Activated CD4-positive, alpha-beta T cell treated with anti-CD3 and anti-CD28 coated beads, Interleukin-2, amount 10 ng/mL, durations not matched to agents 7 days and 5 days (primary cell): ENCODE measurements at regions not wholly inside any gene's neighbourhood (a gene's known extent, or its start where the extent isn't known, plus 50 kb on each side); places are given as distances from the start of the nearest gene placed in this dataset.
"Not testable (repeated sequence)": the region's sequence is repeated elsewhere in the genome, so short reads cannot be mapped to it uniquely, and the experiment has no call there.

Source experiments
- CTCF ChIA-PET: fragments of 350-600 bp; sonication (Branson Sonifier 250); formaldehyde crosslinking; loops from one replicate; lab custom pipeline; 2021; ENCODE audit warnings: antibody characterized with exemption; lab: Charles Lee
- POLR2A ChIA-PET: fragments of 350-600 bp; sonication (Branson Sonifier 250); formaldehyde crosslinking; loops from one replicate; lab custom pipeline; 2021; ENCODE audit warnings: antibody characterized with exemption; lab: Charles Lee
- DNase-seq: peaks from one replicate; pipeline ENCODE4 v3.0.0-alpha.2; 2020
- H3K27ac Mint-ChIP-seq: one replicate; pipeline ENCODE4 v1.8.0; 2021; ENCODE audit warnings: mild to moderate bottlenecking, moderate library complexity, mixed read lengths
- H3K27me3 Mint-ChIP-seq: one replicate; pipeline ENCODE4 v1.8.0; 2021; ENCODE audit warnings: mixed read lengths
- H3K36me3 Mint-ChIP-seq: one replicate; pipeline ENCODE4 v1.8.0; 2021; ENCODE audit warnings: low read depth, mixed read lengths
- H3K4me1 Mint-ChIP-seq: one replicate; pipeline ENCODE4 v1.8.0; 2021; ENCODE audit warnings: mixed read lengths
- H3K4me3 Mint-ChIP-seq: one replicate; pipeline ENCODE4 v1.8.0; 2021; ENCODE audit warnings: mild to moderate bottlenecking, moderate library complexity, mixed read lengths
- H3K9me3 Mint-ChIP-seq: one replicate; pipeline ENCODE4 v1.8.0; 2021; ENCODE audit warnings: mixed read lengths

- POLR2A ChIA-PET = no interaction called here
- no peaks in the 10 kb centered on the region for H3K27me3 Mint-ChIP-seq
- H3K9me3 Mint-ChIP-seq = no peaks in the 10 kb centered on the region
- CTCF ChIA-PET = no interaction called here
- no peaks in the 10 kb centered on the region for H3K4me1 Mint-ChIP-seq
- DNase-seq = no peak
- no peaks in the 10 kb centered on the region for H3K36me3 Mint-ChIP-seq
- no peak overlapping the region for H3K4me3 Mint-ChIP-seq
- no peak overlapping the region for H3K27ac Mint-ChIP-seq
Observed at GRCh38 chr4:125794989-125795388, 480.2 kb downstream of the FAT4 start.

DNA sequence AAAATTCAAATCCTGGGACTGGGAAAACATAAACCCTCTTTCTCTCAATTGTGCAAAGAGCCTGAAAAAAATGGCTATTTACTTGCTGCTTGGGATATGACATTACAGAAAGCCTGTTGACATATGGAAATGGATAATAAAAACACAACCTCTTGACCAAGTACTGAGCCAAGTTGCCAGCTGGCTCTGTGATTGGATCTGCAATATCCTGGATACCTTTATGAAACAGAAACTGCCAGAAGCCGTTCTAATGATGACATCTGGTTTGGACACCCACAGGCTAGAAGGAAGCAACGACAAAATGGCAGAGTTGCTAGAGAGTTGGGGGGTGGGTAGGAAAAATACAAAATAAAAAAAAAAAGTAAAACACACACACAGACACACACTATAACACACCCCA, 481.4 kb downstream of the FAT4 start:
- Mint-ChIP-seq H3K36me3 (no peaks in the 10 kb centered on the region), H3K9me3 (no peaks in the 10 kb centered on the region), H3K27ac (no peak overlapping the region), H3K4me1 (no peaks in the 10 kb centered on the region), H3K4me3 (no peak overlapping the region), H3K27me3 (no peaks in the 10 kb centered on the region)
- ChIA-PET CTCF (no interaction called here), POLR2A (no interaction called here)
- DNase-seq = no peak

DNA sequence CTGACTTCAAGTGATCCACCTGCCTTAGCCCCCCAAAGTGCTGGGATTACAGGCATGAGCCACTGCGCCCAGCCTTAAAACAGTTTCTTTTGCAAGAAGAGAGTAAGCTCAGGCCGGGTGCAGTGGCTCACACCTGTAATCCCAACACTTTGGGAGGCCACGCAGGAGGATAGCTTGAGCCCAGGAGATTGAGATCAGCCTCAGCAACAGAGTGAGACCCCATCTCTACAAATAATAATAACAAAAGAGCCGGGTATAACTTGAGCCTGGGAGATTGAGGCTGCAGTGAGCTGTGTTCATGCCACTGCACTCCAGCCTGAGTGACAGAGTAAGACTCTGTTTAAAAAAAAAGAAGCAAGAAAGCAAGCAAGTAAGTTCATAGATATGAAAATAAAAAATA, 482.9 kb downstream of the FAT4 start:
- H3K27ac Mint-ChIP-seq, H3K4me3 Mint-ChIP-seq, CTCF ChIA-PET, DNase-seq, H3K36me3 Mint-ChIP-seq, POLR2A ChIA-PET, H3K4me1 Mint-ChIP-seq, H3K9me3 Mint-ChIP-seq, H3K27me3 Mint-ChIP-seq: not testable (repeated sequence)

- Mint-ChIP-seq H3K27me3 (no peaks in the 10 kb centered on the region), H3K36me3 (no peaks in the 10 kb centered on the region), H3K4me1 (no peaks in the 10 kb centered on the region), H3K27ac (no peak overlapping the region), H3K9me3 (no peaks in the 10 kb centered on the region), H3K4me3 (no peak overlapping the region)
- DNase-seq = no peak
- ChIA-PET POLR2A (no interaction called here), CTCF (no interaction called here)
Observed at GRCh38 chr4:125801373-125801772, 486.6 kb downstream of the FAT4 start.

- ChIA-PET POLR2A (no interaction called here), CTCF (no interaction called here)
- H3K27me3 Mint-ChIP-seq = no peaks in the 10 kb centered on the region
- DNase-seq = no peak
- H3K4me3 Mint-ChIP-seq = no peak overlapping the region
- no peaks in the 10 kb centered on the region for H3K36me3 Mint-ChIP-seq
- H3K9me3 Mint-ChIP-seq = no peaks in the 10 kb centered on the region
- H3K27ac Mint-ChIP-seq = no peak overlapping the region
- no peaks in the 10 kb centered on the region for H3K4me1 Mint-ChIP-seq
Observed at GRCh38 chr4:125801924-125802323, 487.2 kb downstream of the FAT4 start.

DNA sequence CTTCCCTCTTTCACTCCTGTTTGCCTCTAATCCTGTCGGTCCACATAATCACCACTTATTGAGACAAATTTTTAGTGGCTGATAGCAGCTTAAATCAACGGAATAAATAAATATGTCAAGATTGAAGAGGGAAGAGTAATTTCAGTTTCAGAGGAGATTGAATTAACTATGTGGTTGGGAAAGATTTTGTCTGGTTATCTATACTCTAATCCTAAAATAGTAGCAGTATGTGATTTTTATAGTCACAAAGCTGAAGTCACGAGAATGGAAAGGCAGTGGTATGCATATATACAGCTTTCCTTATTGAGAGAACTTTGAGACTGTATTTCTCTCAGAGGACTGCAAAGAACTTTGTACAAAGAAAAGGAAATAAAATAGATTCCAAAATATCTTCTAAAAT, 493.3 kb downstream of the FAT4 start:
- Mint-ChIP-seq H3K27me3 (no peaks in the 10 kb centered on the region), H3K9me3 (no peaks in the 10 kb centered on the region), H3K4me1 (no peaks in the 10 kb centered on the region), H3K4me3 (no peak overlapping the region), H3K27ac (no peak overlapping the region), H3K36me3 (no peaks in the 10 kb centered on the region)
- POLR2A ChIA-PET = no interaction called here
- CTCF ChIA-PET = no interaction called here
- DNase-seq = no peak

DNA sequence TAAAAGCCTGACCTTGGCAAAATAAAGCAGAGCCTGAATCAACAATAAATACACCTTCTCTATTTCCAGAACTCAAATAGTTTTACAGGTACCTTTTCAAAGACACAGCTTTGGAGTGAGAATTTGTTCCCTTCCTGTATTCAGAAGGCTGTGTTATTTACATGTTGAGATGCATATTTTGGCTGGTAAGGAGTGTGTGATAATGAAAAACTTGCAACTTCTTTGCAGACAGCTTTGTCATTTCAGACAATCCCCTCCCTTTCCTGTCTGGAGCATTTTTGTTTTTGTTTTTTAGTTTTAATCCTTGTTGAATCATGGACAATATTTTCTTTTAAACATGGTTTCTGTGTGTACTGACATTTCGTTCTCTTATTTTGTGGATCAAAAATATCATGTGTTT, 493.8 kb downstream of the FAT4 start:
- no peak for DNase-seq
- ChIA-PET POLR2A (no interaction called here), CTCF (no interaction called here)
- Mint-ChIP-seq H3K36me3 (no peaks in the 10 kb centered on the region), H3K4me3 (no peak overlapping the region), H3K4me1 (no peaks in the 10 kb centered on the region), H3K9me3 (peaks cover 5% of the 10 kb centered on the region), H3K27ac (no peak overlapping the region), H3K27me3 (no peaks in the 10 kb centered on the region)

GRCh38 chr4:125811892-125812291, 497.1 kb downstream of the FAT4 start:
- H3K9me3 Mint-ChIP-seq = peaks cover 6% of the 10 kb centered on the region

DNA sequence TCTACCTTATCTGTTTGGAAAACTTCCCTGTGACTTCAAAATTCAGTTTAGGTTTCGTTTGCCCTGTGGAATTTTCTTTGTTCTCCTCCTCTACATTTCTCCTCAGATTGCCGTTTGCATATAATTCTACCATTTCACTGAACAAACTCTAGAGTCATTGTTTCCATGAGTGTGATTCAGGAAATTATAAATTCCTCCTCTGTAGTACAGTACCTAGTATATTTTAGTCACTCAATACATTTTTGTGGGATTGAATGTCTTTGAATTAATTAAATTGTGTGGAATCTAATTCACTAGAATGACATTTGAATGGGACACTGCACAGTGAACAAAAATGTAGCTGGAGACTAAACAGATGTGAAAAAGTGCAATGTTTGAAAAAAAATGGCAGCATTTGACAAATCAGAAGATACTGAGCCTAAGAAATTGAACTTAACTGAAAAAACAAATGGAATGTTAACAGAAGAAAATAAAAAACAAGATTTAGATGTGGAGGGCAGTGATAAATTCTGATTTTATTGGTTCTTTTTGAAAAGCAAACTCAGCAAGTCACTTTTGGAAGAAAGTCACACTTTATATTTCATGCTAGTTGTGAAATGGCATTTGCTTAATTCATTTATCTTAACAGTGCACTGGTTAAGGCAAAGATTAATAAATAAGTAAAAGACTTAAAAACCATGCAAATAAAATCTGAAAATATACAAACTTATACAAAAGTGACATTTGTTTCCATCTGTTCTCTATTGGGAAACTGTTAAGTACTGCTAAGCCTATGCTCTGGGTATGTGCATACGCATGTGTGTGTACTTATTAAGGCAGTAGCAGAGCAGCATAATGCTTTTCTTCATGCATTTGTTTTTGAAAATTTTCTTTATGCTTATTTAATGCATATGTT, 512.3 kb downstream of the FAT4 start:
- CTCF ChIA-PET = no interaction called here
- Mint-ChIP-seq H3K9me3 (no peaks in the 10 kb centered on the region), H3K27me3 (no peaks in the 10 kb centered on the region)

More at GRCh38 chr4:125811892-125812291, 497.1 kb downstream of the FAT4 start:
- Mint-ChIP-seq H3K4me3 (no peak overlapping the region), H3K36me3 (no peaks in the 10 kb centered on the region), H3K4me1 (no peaks in the 10 kb centered on the region), H3K27ac (no peak overlapping the region), H3K27me3 (no peaks in the 10 kb centered on the region)
- DNase-seq = no peak
- POLR2A ChIA-PET = no interaction called here
- CTCF ChIA-PET = no interaction called here

GRCh38 chr4:125827696-125828052, 512.9 kb downstream of the FAT4 start:
- no peak overlapping the region for H3K27ac Mint-ChIP-seq
- ChIA-PET CTCF (no interaction called here), POLR2A (no interaction called here)

More for the DNA sequence above, 512.3 kb downstream of the FAT4 start:
- POLR2A ChIA-PET = no interaction called here
- no peak overlapping the region for H3K27ac Mint-ChIP-seq
- H3K36me3 Mint-ChIP-seq = no peaks in the 10 kb centered on the region
- no peak for DNase-seq
- no peak overlapping the region for H3K4me3 Mint-ChIP-seq
- H3K4me1 Mint-ChIP-seq = no peaks in the 10 kb centered on the region

GRCh38 chr4:125828346-125828745, 513.6 kb downstream of the FAT4 start:
- no peak overlapping the region for H3K27ac Mint-ChIP-seq
- ChIA-PET CTCF (no interaction called here), POLR2A (no interaction called here)
- no peak overlapping the region for H3K4me3 Mint-ChIP-seq
- H3K36me3 Mint-ChIP-seq = no peaks in the 10 kb centered on the region
- H3K27me3 Mint-ChIP-seq = no peaks in the 10 kb centered on the region
- no peaks in the 10 kb centered on the region for H3K4me1 Mint-ChIP-seq
- H3K9me3 Mint-ChIP-seq = no peaks in the 10 kb centered on the region
- DNase-seq = no peak

More at GRCh38 chr4:125827696-125828052, 512.9 kb downstream of the FAT4 start:
- no peak for DNase-seq
- Mint-ChIP-seq H3K4me3 (no peak overlapping the region), H3K27me3 (no peaks in the 10 kb centered on the region), H3K9me3 (no peaks in the 10 kb centered on the region), H3K4me1 (no peaks in the 10 kb centered on the region), H3K36me3 (no peaks in the 10 kb centered on the region)

DNA sequence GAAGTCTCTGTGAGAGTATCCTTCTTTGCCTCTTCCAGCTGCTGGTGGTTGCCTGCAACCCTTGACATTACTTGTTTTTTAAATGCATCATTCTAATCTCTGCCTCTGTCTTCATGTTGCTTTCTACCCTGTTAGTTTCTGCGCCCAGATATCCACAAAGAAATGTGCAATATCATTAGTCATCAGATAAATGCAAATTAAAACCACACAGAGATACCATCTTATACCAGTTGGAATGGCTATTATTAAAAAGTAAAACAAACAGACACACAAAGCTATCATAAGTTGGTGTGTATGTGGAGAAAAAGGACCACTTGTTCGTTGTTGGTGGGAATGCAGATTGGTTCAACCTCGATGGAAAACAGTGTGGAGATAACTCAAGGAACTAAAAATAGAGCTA, 517.4 kb downstream of the FAT4 start:
- ChIA-PET CTCF (no interaction called here), POLR2A (no interaction called here)
- no peaks in the 10 kb centered on the region for H3K27me3 Mint-ChIP-seq
- no peaks in the 10 kb centered on the region for H3K9me3 Mint-ChIP-seq
- no peaks in the 10 kb centered on the region for H3K36me3 Mint-ChIP-seq
- no peak overlapping the region for H3K27ac Mint-ChIP-seq
- H3K4me3 Mint-ChIP-seq = no peak overlapping the region
- DNase-seq = no peak
- H3K4me1 Mint-ChIP-seq = no peaks in the 10 kb centered on the region

DNA sequence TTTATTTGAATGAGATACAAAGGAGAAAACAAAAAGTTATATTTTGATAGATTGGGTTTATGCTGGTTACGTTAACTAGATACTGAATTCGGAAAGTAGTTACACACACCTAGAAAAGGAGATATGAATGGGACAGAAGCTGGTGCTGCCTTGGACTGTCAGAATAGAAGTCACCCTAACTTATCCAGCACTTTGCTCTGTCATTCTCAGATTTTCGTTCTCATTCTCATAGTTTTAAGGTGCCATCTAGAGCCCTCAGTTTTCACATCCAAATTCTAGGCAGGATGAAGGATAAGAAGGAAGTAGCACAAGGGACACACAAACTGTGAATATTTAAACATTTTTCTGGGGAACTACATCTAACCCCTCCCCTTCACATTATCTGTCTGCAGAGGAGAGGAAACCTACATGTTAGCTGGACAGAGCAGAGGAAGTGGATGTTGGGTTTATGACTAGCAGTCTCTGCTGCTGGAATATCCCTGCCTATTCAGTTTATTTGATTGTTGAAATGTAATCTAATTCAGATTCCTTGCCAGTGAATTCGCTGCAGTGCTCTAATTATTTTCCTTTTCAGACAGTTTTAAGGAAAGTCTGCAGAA, 521.9 kb downstream of the FAT4 start:
- CTCF ChIA-PET = no interaction called here
- Mint-ChIP-seq H3K4me1 (no peaks in the 10 kb centered on the region), H3K9me3 (no peaks in the 10 kb centered on the region)

More for the DNA sequence above, 521.9 kb downstream of the FAT4 start:
- Mint-ChIP-seq H3K27me3 (no peaks in the 10 kb centered on the region), H3K27ac (no peak overlapping the region), H3K36me3 (no peaks in the 10 kb centered on the region), H3K4me3 (no peak overlapping the region)
- no peak for DNase-seq
- POLR2A ChIA-PET = no interaction called here
